Parathyroid adenoma (tissue), 2 donors: ENCODE measurements at regions not wholly inside any gene's neighbourhood (a gene's known extent, or its start where the extent isn't known, plus 50 kb on each side); places are given as distances from the start of the nearest gene placed in this dataset.

Source experiments
- H2AFZ ChIP-seq: fragments of 300-600 bp; sonication (generic); one replicate; pipeline ENCODE4 v1.7.0; 2017; ENCODE audit warnings: antibody characterized with exemption, mild to moderate bottlenecking
- H3K27ac ChIP-seq: fragments of 300-600 bp; sonication (generic); one replicate; pipeline ENCODE4 v1.7.0; 2017
- H3K27me3 ChIP-seq: fragments of 300-600 bp; sonication (generic); one replicate; pipeline ENCODE4 v1.7.0; 2017; ENCODE audit warnings: low read length; ENCODE audit not compliant: control insufficient read depth, insufficient read depth
- H3K36me3 ChIP-seq: fragments of 300-600 bp; sonication (generic); one replicate; pipeline ENCODE4 v1.7.0; 2017; ENCODE audit warnings: low read length; ENCODE audit not compliant: control insufficient read depth, insufficient read depth
- H3K4me1 ChIP-seq: fragments of 300-600 bp; sonication (generic); one replicate; pipeline ENCODE4 v1.7.0; 2017; ENCODE audit warnings: control low read depth
- H3K4me2 ChIP-seq: fragments of 300-600 bp; sonication (generic); one replicate; pipeline ENCODE4 v1.7.0; 2017; ENCODE audit warnings: low read length
- H3K4me3 ChIP-seq: fragments of 300-600 bp; sonication (generic); one replicate; pipeline ENCODE4 v1.7.0; 2017; ENCODE audit warnings: low read depth, low read length
- H3K79me2 ChIP-seq: fragments of 300-600 bp; sonication (generic); one replicate; pipeline ENCODE4 v1.7.0; 2017; ENCODE audit warnings: control low read depth
- H3K9ac ChIP-seq: fragments of 300-600 bp; sonication (generic); one replicate; pipeline ENCODE4 v1.7.0; 2017; ENCODE audit warnings: mild to moderate bottlenecking
- H3K9me3 ChIP-seq: fragments of 300-600 bp; sonication (generic); one replicate; pipeline ENCODE4 v1.7.0; 2017; ENCODE audit warnings: low read length; ENCODE audit not compliant: control insufficient read depth
- TF ChIP-seq, protein P1 (sequence below): fragments of 300-600 bp; sonication (generic); IDR thresholded peaks from one replicate; pipeline ENCODE4 v1.7.0; 2017; ENCODE audit warnings: antibody characterized with exemption, mild to moderate bottlenecking
- donor health status: primary hyperparathyroidism.

DNA sequence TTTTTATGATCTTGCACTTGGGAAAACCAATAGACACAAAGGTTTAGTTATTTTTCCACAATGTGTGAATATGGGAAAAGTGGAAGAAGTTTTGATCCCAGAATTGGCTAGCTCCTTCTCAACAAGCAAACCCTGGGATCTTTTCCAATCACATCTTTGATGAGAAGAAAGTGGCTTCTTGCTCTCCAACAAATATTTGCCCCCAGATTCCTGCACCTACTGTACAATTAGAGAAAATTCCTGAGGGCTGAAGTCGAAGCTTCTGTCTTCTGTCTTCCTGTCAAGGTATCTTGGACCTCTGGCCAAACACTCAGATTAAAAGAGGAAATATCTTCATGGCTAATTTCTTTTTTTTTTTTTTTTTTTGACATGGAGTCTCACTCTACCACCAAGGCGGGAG lies 113.1 kb upstream of the SLC45A1 start:
- no peak overlapping the region for H3K9ac ChIP-seq
- no peak overlapping the region for H3K27ac ChIP-seq
- H3K79me2 ChIP-seq = no peaks in the 10 kb centered on the region
- TF ChIP-seq, protein P1, sequence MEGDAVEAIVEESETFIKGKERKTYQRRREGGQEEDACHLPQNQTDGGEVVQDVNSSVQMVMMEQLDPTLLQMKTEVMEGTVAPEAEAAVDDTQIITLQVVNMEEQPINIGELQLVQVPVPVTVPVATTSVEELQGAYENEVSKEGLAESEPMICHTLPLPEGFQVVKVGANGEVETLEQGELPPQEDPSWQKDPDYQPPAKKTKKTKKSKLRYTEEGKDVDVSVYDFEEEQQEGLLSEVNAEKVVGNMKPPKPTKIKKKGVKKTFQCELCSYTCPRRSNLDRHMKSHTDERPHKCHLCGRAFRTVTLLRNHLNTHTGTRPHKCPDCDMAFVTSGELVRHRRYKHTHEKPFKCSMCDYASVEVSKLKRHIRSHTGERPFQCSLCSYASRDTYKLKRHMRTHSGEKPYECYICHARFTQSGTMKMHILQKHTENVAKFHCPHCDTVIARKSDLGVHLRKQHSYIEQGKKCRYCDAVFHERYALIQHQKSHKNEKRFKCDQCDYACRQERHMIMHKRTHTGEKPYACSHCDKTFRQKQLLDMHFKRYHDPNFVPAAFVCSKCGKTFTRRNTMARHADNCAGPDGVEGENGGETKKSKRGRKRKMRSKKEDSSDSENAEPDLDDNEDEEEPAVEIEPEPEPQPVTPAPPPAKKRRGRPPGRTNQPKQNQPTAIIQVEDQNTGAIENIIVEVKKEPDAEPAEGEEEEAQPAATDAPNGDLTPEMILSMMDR = no peak
- no peaks in the 10 kb centered on the region for H3K27me3 ChIP-seq
- no peaks in the 10 kb centered on the region for H3K9me3 ChIP-seq
- H3K4me2 ChIP-seq = no peak overlapping the region
- H2AFZ ChIP-seq = no peak overlapping the region
- peaks cover 20% of the 10 kb centered on the region for H3K4me1 ChIP-seq
- no peak overlapping the region for H3K4me3 ChIP-seq
- H3K36me3 ChIP-seq = no peaks in the 10 kb centered on the region

DNA sequence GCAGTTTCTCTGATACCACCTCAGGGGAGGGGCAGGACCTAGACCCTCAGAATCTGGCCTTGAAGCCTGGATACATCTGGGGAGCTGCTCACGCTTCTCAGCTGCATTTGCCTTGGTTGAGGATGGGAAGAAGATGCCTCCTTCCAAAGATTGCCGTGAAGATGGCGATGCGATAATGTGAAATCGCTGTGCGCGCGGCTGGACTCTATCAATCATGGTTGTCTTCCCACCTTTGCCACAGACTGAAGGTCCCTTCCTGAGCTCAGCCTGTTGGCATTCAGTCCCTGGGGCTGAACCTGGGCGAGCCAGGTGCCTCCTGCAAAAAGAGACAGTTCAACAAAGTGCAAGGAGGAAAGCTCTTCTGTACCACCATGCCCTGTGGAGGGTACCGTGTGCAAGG lies 114.4 kb upstream of the SLC45A1 start:
- Histone ChIP-seq H3K9ac (no peak overlapping the region), H3K27me3 (no peaks in the 10 kb centered on the region), H2AFZ (no peak overlapping the region), H3K27ac (peak overlapping the region; percentile 100), H3K4me2 (peak overlapping the region; percentile 89), H3K4me3 (no peak overlapping the region), H3K4me1 (peaks cover 20% of the 10 kb centered on the region), H3K36me3 (no peaks in the 10 kb centered on the region), H3K79me2 (no peaks in the 10 kb centered on the region), H3K9me3 (no peaks in the 10 kb centered on the region)
- TF ChIP-seq, protein P1 = no peak

DNA sequence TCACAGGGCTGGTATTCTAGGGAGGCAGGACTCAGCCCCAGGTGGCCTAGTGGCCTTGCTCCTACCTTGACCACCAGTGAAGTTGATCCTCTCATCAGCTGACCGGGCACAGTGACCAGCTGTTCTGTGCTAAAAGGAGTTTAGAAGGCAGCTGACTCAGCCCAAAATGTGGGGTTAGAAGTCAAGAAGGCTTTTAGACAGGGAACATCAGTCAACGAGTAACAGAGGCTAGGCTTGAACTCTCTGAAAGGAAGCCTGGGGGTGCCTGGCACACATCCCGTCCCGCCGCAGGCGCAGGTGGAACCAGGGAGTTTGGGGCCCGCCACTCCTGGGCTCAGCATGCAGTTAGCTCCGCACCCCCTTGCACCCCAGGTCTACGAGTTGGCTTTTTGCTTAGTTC lies 114.9 kb upstream of the SLC45A1 start:
- Histone ChIP-seq H3K27me3 (no peaks in the 10 kb centered on the region), H3K9me3 (no peaks in the 10 kb centered on the region), H3K9ac (no peak overlapping the region), H3K36me3 (no peaks in the 10 kb centered on the region), H3K4me2 (peak overlapping the region; percentile 89), H3K4me3 (peak overlapping the region; percentile 57), H3K4me1 (peaks cover 22% of the 10 kb centered on the region), H3K79me2 (no peaks in the 10 kb centered on the region), H2AFZ (no peak overlapping the region), H3K27ac (peak overlapping the region; percentile 100)
- TF ChIP-seq, protein P1 = no peak

DNA sequence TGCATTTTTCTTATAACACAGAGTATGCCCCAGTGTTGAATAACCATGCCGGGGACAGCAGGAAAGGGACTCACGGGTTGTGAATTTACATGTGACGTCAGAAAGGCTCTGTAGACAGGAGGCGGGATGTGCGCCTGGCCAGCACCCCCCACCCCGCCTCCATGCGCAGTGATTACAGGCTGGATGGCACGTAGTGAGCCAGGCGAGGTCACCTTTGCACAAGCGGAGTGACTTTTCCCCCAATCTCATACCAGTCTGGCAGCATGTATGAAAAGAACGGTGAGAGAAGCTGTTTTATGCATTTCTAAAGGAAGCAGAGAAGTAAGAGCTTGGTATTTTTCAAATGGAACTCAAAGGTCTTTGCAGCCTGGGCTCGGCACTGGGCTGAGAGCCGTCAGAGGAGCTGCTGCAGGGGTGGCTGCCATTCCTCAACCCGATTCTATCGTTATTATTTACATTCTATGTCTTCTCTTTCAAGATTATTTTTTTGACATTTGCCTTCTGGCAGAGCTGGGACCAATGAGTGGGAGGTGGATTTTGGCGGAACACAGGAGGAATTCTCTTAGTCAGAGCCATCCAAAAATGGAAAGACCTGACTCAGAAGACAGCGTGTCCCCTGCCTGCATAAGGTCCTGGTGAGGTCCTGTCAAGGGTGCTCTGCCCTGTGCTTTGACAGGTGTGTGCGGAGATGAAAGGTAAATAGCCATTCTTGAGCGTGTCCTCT lies 115.6 kb upstream of the SLC45A1 start:
- peaks cover 23% of the 10 kb centered on the region for H3K4me1 ChIP-seq
- peak overlapping the region; percentile 12 for H2AFZ ChIP-seq
- TF ChIP-seq, protein P1 = no peak
- no peaks in the 10 kb centered on the region for H3K9me3 ChIP-seq
- H3K79me2 ChIP-seq = no peaks in the 10 kb centered on the region
- H3K36me3 ChIP-seq = no peaks in the 10 kb centered on the region
- H3K27ac ChIP-seq = peak overlapping the region; percentile 100
- H3K4me2 ChIP-seq = peak overlapping the region; percentile 89
- H3K27me3 ChIP-seq = no peaks in the 10 kb centered on the region
- H3K9ac ChIP-seq = no peak overlapping the region
- H3K4me3 ChIP-seq = peak overlapping the region; percentile 57

DNA sequence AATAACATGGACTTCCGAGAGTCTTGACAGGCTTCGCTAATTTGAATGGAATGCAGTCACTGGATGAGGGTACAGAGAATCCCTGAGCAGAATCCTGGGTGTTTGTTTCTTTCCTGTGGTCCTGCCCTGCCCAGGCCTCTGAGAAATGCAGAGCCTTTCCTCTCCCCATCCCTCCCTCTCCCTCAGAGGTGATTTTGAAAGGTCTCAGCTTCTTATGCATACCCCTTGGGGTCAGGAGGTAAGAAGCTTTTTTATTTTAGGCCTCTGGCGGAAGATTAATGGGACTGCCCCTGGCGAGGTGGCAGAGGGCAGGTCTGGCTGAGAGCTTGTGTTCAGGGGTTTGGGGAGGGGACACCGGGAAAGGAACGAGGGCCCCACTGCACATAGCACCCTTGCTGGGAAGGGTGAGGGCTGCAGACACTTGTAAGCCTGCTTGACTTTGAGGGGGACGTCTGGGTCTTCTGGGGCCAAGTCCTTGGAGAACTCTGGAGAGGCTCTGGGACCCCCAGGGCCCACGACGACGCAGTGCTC lies 116.5 kb upstream of the SLC45A1 start:
- H3K9me3 ChIP-seq = no peaks in the 10 kb centered on the region
- peak overlapping the region; percentile 100 for H3K27ac ChIP-seq
- no peaks in the 10 kb centered on the region for H3K27me3 ChIP-seq
- no peaks in the 10 kb centered on the region for H3K36me3 ChIP-seq
- H3K4me1 ChIP-seq = peaks cover 23% of the 10 kb centered on the region
- peak overlapping the region; percentile 77 for H3K9ac ChIP-seq
- H3K4me2 ChIP-seq = peak overlapping the region; percentile 89
- H2AFZ ChIP-seq = peak overlapping the region; percentile 12
- TF ChIP-seq, protein P1 = no peak
- no peaks in the 10 kb centered on the region for H3K79me2 ChIP-seq
- H3K4me3 ChIP-seq = peak overlapping the region; percentile 57
